Fibroblast of skin of right biceps (primary cell): ENCODE measurements at regions not wholly inside any gene's neighbourhood (a gene's known extent, or its start where the extent isn't known, plus 50 kb on each side); places are given as distances from the start of the nearest gene placed in this dataset.

ENCODE experiments used
- DNase-seq: peaks from one replicate; pipeline ENCODE4 v3.0.0-alpha.2; 2013

GRCh38 chr11:70810133-70810532 is 411.8 kb downstream of the CTTN start:
- DNase-seq: no peak

GRCh38 chr11:70810681-70811080 is 412.4 kb downstream of the CTTN start:
- no peak for DNase-seq

- no peak for DNase-seq
Observed at GRCh38 chr11:70811483-70811882, 413.2 kb downstream of the CTTN start.

GRCh38 chr11:70811915-70812314 is 413.6 kb downstream of the CTTN start:
- DNase-seq: no peak

- no peak for DNase-seq
Observed at GRCh38 chr11:70812472-70812871, 414.1 kb downstream of the CTTN start.

GRCh38 chr11:70813651-70814050 is 415.3 kb downstream of the CTTN start:
- no peak for DNase-seq

GRCh38 chr11:70815485-70815832 is 417.1 kb downstream of the CTTN start:
- no peak for DNase-seq

- DNase-seq: no peak
Observed at GRCh38 chr11:70816156-70816678, 417.9 kb downstream of the CTTN start.

GRCh38 chr11:70818351-70818750 is 420.0 kb downstream of the CTTN start:
- DNase-seq: no peak

GRCh38 chr11:70819022-70819421 is 420.7 kb downstream of the CTTN start:
- no peak for DNase-seq

- no peak for DNase-seq
Observed at GRCh38 chr11:70820311-70820710, 422.0 kb downstream of the CTTN start.

- DNase-seq: no peak
Observed at GRCh38 chr11:70820712-70821111, 422.4 kb downstream of the CTTN start.

- no peak for DNase-seq
Observed at GRCh38 chr11:70823771-70824170, 425.4 kb downstream of the CTTN start.

- no peak for DNase-seq
Observed at GRCh38 chr11:70824605-70825245, 426.4 kb downstream of the CTTN start.

- no peak for DNase-seq
Observed at GRCh38 chr11:70825893-70826540, 426.4 kb downstream of the SHANK2 start.

GRCh38 chr11:70826541-70827335 is 425.6 kb downstream of the SHANK2 start:
- DNase-seq: no peak

- DNase-seq: no peak
Observed at GRCh38 chr11:70828593-70829082, 423.7 kb downstream of the SHANK2 start.

- DNase-seq: no peak
Observed at GRCh38 chr11:70829134-70829885, 423.1 kb downstream of the SHANK2 start.

- no peak for DNase-seq
Observed at GRCh38 chr11:70829886-70830272, 422.5 kb downstream of the SHANK2 start.

GRCh38 chr11:70833011-70833410 is 419.4 kb downstream of the SHANK2 start:
- DNase-seq: no peak

GRCh38 chr11:70833554-70833953 is 418.8 kb downstream of the SHANK2 start:
- no peak for DNase-seq

GRCh38 chr11:70834277-70834940 is 418.0 kb downstream of the SHANK2 start:
- no peak for DNase-seq
